HL-60 (cell line): ENCODE measurements at regions not wholly inside any gene's neighbourhood (a gene's known extent, or its start where the extent isn't known, plus 50 kb on each side); places are given as distances from the start of the nearest gene placed in this dataset.

Source experiments
- CTCF ChIP-seq: IDR thresholded peaks from one replicate; pipeline ENCODE4 v1.5.1; 2011; ENCODE audit warnings: low read length, control low read depth, inconsistent platforms; ENCODE audit not compliant: insufficient read depth
- POLR2AphosphoS5 ChIP-seq: IDR thresholded peaks from 2 replicates; pipeline ENCODE4 v1.6.1; 2012; ENCODE audit warnings: low read depth
- REST ChIP-seq: IDR thresholded peaks from 2 replicates; pipeline ENCODE4 v1.6.1; 2012; ENCODE audit warnings: low read depth; ENCODE audit not compliant: insufficient replicate concordance

GRCh38 chr20:10812759-10813327 is 139.0 kb upstream of the JAG1 start:
- TF ChIP-seq CTCF = no peak
- no peak for TF ChIP-seq POLR2AphosphoS5
- TF ChIP-seq REST = no peak
